ENCODE measurements at regions not wholly inside any gene's neighbourhood (a gene's known extent, or its start where the extent isn't known, plus 50 kb on each side); places are given as distances from the start of the nearest gene placed in this dataset.

DNA sequence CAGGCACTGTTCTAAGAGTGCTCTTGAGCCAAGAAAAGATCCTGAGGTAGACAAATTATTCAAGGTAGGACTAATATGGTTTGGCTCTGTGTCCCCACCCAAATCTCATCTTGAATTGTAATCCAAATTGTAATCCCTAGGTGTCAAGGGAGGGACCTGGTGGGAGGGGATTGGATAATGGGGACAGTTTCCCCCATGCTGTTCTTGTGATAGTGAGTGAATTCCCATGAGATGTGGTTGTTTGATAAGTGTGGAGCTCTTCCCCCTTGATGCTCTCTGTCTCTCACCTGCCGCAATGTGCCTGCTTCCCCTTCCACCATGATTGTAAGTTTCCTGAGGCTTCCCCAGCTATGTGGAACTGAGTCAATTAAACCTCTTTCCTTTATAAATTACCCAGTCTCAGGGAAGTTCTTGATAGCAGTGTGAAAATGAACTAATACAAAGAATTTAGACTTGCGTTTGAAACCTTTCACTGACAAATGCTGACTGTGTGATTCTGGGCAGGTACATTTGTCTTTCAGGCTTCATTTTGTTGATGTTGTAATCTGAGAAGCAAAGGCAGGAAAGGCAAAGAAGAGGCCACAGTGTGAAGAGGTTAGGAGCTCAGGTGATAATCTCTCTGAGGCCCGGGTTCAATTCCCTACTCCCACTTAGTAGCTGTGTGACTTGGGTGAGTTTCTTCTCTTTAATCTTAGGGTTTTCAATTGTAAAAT, 115.8 kb upstream of the PAX6 start:
- H3K4me3 ChIP-seq (ENCODE audit: low read length) = no peak overlapping the region
- no peaks in the 10 kb centered on the region for H3K9me3 Mint-ChIP-seq
- H3K4me1 ChIP-seq (ENCODE audit: insufficient read depth, low read length) = no peaks in the 10 kb centered on the region
- no peaks in the 10 kb centered on the region for H3K9me3 ChIP-seq (ENCODE audit: low read length)
- no peak overlapping the region for H3K27ac Mint-ChIP-seq
- no peak overlapping the region for H3K27ac ChIP-seq (ENCODE audit: low read depth, low read length)
- H3K27me3 ChIP-seq (ENCODE audit: insufficient read depth, low read length, poor library complexity, severe bottlenecking) = no peaks in the 10 kb centered on the region
- POLR2A ChIA-PET = no interaction called here
- H3K4me1 Mint-ChIP-seq = no peaks in the 10 kb centered on the region
- H3K4me3 Mint-ChIP-seq = no peak overlapping the region
- CTCF ChIA-PET = no interaction called here
- no peaks in the 10 kb centered on the region for H3K36me3 Mint-ChIP-seq
- DNase-seq = no peak
- H3K36me3 ChIP-seq (ENCODE audit: insufficient read depth, low read length) = no peaks in the 10 kb centered on the region
- peaks cover 7 to 11% of the 10 kb centered on the region in 2 donors for H3K27me3 Mint-ChIP-seq

DNA sequence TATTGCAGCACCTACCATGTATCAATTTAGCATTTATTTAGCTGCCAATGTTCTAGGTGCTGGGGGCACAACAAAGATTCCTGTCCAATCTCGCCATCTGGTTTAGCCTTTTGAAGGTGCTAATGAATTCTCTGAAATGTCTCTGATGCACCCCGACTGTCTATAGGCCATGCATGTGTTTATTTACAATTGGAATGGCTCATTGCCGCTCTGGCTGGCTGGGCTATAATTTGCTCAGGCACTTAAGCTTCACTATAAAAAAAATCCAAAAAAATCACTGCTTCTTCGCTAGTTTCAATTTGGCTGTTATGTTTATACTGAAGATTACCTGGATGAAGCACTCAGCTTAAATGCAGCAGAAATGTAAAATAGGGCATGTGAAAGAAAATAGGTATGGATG, 115.0 kb upstream of the PAX6 start:
- H3K4me1 ChIP-seq (ENCODE audit: insufficient read depth, low read length) = no peaks in the 10 kb centered on the region
- no peaks in the 10 kb centered on the region for H3K36me3 ChIP-seq (ENCODE audit: insufficient read depth, low read length)
- Mint-ChIP-seq H3K27me3 (peaks cover 11 to 14% of the 10 kb centered on the region in 2 donors), H3K9me3 (no peaks in the 10 kb centered on the region), H3K27ac (no peak overlapping the region), H3K4me1 (no peaks in the 10 kb centered on the region), H3K36me3 (no peaks in the 10 kb centered on the region), H3K4me3 (no peak overlapping the region)
- CTCF ChIA-PET = no interaction called here
- H3K27ac ChIP-seq (ENCODE audit: low read depth, low read length) = no peak overlapping the region
- no peaks in the 10 kb centered on the region for H3K27me3 ChIP-seq (ENCODE audit: insufficient read depth, low read length, poor library complexity, severe bottlenecking)
- POLR2A ChIA-PET = no interaction called here
- DNase-seq = no peak
- no peak overlapping the region for H3K4me3 ChIP-seq (ENCODE audit: low read length)
- H3K9me3 ChIP-seq (ENCODE audit: low read length) = no peaks in the 10 kb centered on the region

DNA sequence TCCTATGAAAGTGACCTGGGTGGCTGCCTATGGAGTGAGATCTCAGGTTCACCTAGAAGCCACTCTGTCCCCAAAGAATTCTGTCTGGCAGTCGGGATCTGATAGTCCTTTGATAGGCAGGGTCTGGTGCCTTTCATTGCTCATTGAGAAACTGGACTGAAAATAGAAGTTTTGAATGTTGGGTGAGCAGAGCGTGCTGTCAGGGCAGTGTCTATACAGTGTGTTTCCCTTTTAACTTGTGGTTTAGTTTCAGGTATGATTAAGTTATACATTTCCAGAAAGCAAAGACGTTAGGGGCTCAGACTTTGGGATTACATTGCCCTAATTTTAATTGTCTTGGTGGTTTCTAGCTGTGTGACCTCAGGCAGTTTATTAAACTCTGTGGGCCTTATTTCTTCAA, 111.3 kb upstream of the PAX6 start:
- Mint-ChIP-seq H3K4me1 (no peaks in the 10 kb centered on the region), H3K36me3 (no peaks in the 10 kb centered on the region), H3K4me3 (no peak overlapping the region), H3K9me3 (peaks cover 0 to 2% (median 0%) of the 10 kb centered on the region in 5 donors), H3K27ac (no peak overlapping the region), H3K27me3 (peaks cover 8 to 30% of the 10 kb centered on the region in 2 donors)
- DNase-seq = no peak
- H3K27me3 ChIP-seq (ENCODE audit: insufficient read depth, low read length, poor library complexity, severe bottlenecking) = no peaks in the 10 kb centered on the region
- no peak overlapping the region for H3K27ac ChIP-seq (ENCODE audit: low read depth, low read length)
- ChIA-PET CTCF (no interaction called here), POLR2A (no interaction called here)
- no peak overlapping the region for H3K4me3 ChIP-seq (ENCODE audit: low read length)
- H3K4me1 ChIP-seq (ENCODE audit: insufficient read depth, low read length) = no peaks in the 10 kb centered on the region
- H3K36me3 ChIP-seq (ENCODE audit: insufficient read depth, low read length) = no peaks in the 10 kb centered on the region
- H3K9me3 ChIP-seq (ENCODE audit: low read length) = no peaks in the 10 kb centered on the region

DNA sequence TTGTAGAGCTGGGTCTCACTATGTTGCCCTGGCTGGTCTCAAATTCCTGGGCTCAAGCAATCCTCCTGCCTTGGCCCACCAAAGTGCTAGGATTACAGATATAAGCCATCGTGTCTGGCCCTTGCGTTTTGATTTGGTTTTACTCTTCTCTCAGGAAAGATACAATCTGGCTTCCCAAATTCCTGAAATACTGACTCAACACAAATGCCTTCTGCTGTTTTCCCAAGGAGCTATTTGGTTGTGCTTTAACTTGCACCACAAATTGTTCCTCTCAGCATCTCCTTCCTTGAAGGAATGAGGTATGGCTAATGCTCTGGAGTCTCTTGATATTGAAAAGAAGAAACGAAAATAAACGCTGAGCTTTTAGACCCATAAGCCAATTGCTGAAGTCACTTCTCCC, 110.0 kb upstream of the PAX6 start:
- CTCF ChIA-PET = no interaction called here
- Mint-ChIP-seq H3K27me3 (peaks cover 6 to 40% of the 10 kb centered on the region in 2 donors), H3K27ac (no peak overlapping the region), H3K36me3 (no peaks in the 10 kb centered on the region), H3K9me3 (peaks cover 0 to 2% (median 0%) of the 10 kb centered on the region in 5 donors), H3K4me1 (no peaks in the 10 kb centered on the region), H3K4me3 (no peak overlapping the region)
- Histone ChIP-seq H3K4me3 (ENCODE audit: low read length) (no peak overlapping the region), H3K9me3 (ENCODE audit: low read length) (no peaks in the 10 kb centered on the region), H3K27me3 (ENCODE audit: insufficient read depth, low read length, poor library complexity, severe bottlenecking) (no peaks in the 10 kb centered on the region), H3K36me3 (ENCODE audit: insufficient read depth, low read length) (no peaks in the 10 kb centered on the region), H3K27ac (ENCODE audit: low read depth, low read length) (no peak overlapping the region), H3K4me1 (ENCODE audit: insufficient read depth, low read length) (no peaks in the 10 kb centered on the region)
- no peak for DNase-seq
- POLR2A ChIA-PET = no interaction called here

DNA sequence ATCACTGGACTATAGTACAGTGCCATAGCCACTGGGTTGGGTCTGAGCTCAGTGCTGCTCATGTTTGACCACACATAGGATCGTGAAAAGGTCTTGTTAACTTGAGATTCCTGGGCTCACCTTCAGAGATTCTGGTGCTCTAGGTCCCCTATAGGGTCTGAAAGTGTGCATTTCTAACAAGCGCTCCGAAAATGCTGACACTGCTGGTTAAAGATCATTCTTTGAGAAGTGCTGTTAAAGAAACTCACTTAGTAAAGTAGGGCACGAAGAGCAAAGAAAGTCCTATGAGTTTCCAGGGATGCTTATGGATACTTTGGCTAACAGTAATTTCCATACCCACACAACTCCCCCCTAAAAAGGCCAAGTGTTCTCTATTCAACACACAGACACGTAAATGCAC, 108.1 kb upstream of the PAX6 start:
- ChIA-PET POLR2A (no interaction called here), CTCF (no interaction called here)
- H3K4me1 ChIP-seq (ENCODE audit: insufficient read depth, low read length) = no peaks in the 10 kb centered on the region
- Mint-ChIP-seq H3K9me3 (peaks cover 0 to 2% (median 0%) of the 10 kb centered on the region in 5 donors), H3K27me3 (peaks cover 14 to 53% of the 10 kb centered on the region in 2 donors), H3K27ac (no peak overlapping the region), H3K4me3 (no peak overlapping the region), H3K4me1 (no peaks in the 10 kb centered on the region), H3K36me3 (no peaks in the 10 kb centered on the region)
- H3K36me3 ChIP-seq (ENCODE audit: insufficient read depth, low read length) = no peaks in the 10 kb centered on the region
- H3K27me3 ChIP-seq (ENCODE audit: insufficient read depth, low read length, poor library complexity, severe bottlenecking) = no peaks in the 10 kb centered on the region
- no peak overlapping the region for H3K27ac ChIP-seq (ENCODE audit: low read depth, low read length)
- H3K9me3 ChIP-seq (ENCODE audit: low read length) = no peaks in the 10 kb centered on the region
- H3K4me3 ChIP-seq (ENCODE audit: low read length) = no peak overlapping the region
- no peak for DNase-seq

DNA sequence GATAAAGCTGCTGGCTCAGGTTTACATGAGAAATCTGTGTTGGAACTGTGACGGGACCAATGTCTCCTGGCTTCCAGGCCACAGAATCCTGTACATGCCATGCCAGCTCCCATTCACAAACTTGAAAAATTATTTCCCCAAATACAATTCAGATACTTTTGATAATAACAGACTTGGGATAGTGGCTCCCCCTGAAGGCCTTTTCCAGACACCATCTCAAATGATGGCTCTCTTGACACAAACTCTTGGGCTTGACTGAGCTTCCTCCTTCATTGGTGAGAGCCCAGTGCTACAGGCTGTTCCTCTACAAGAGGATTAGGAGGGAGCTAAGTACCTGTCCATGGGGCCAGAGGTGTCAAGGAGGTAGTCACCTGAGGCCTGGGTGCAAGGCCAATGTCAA, 104.7 kb upstream of the PAX6 start:
- H3K4me3 ChIP-seq (ENCODE audit: low read length) = no peak overlapping the region
- H3K36me3 Mint-ChIP-seq = no peaks in the 10 kb centered on the region
- H3K27ac ChIP-seq (ENCODE audit: low read depth, low read length) = no peak overlapping the region
- H3K27me3 Mint-ChIP-seq = peaks cover 10 to 40% of the 10 kb centered on the region in 2 donors
- POLR2A ChIA-PET = no interaction called here
- CTCF ChIA-PET = no interaction called here
- H3K4me1 Mint-ChIP-seq = no peaks in the 10 kb centered on the region
- H3K4me1 ChIP-seq (ENCODE audit: insufficient read depth, low read length) = no peaks in the 10 kb centered on the region
- H3K36me3 ChIP-seq (ENCODE audit: insufficient read depth, low read length) = no peaks in the 10 kb centered on the region
- H3K27me3 ChIP-seq (ENCODE audit: insufficient read depth, low read length, poor library complexity, severe bottlenecking) = no peaks in the 10 kb centered on the region
- no peak for DNase-seq
- no peak overlapping the region for H3K27ac Mint-ChIP-seq
- H3K9me3 ChIP-seq (ENCODE audit: low read length) = no peaks in the 10 kb centered on the region
- H3K4me3 Mint-ChIP-seq = no peak overlapping the region
- H3K9me3 Mint-ChIP-seq = peaks cover 0 to 2% (median 0%) of the 10 kb centered on the region in 5 donors

DNA sequence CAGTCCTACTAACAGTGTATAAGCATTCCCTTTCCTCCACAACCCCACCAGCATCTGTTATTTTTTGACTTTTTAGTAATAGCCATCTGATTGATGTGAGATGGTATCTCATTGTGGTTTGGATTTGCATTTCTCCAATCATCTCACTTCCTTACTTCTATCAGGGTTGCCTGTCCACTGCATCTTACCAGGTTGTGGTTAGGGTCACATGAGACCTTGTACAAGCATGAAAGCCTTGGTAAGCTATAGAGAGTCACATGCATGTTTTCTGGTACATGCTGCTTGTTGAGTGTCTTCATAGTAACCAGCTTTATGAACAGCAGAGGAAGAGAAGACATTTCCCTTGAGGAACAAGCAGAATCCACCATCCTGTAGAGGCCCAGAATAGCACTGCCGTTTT, 102.9 kb upstream of the PAX6 start:
- ChIA-PET POLR2A (no interaction called here), CTCF (no interaction called here)
- Histone ChIP-seq H3K4me1 (ENCODE audit: insufficient read depth, low read length) (no peaks in the 10 kb centered on the region), H3K4me3 (ENCODE audit: low read length) (no peak overlapping the region), H3K9me3 (ENCODE audit: low read length) (no peaks in the 10 kb centered on the region), H3K27ac (ENCODE audit: low read depth, low read length) (no peak overlapping the region), H3K36me3 (ENCODE audit: insufficient read depth, low read length) (no peaks in the 10 kb centered on the region), H3K27me3 (ENCODE audit: insufficient read depth, low read length, poor library complexity, severe bottlenecking) (no peaks in the 10 kb centered on the region)
- Mint-ChIP-seq H3K4me3 (no peak overlapping the region), H3K27ac (no peak overlapping the region), H3K36me3 (no peaks in the 10 kb centered on the region), H3K4me1 (no peaks in the 10 kb centered on the region), H3K9me3 (peaks cover 0 to 2% (median 0%) of the 10 kb centered on the region in 5 donors), H3K27me3 (peaks cover 10 to 31% of the 10 kb centered on the region in 2 donors)
- no peak for DNase-seq

DNA sequence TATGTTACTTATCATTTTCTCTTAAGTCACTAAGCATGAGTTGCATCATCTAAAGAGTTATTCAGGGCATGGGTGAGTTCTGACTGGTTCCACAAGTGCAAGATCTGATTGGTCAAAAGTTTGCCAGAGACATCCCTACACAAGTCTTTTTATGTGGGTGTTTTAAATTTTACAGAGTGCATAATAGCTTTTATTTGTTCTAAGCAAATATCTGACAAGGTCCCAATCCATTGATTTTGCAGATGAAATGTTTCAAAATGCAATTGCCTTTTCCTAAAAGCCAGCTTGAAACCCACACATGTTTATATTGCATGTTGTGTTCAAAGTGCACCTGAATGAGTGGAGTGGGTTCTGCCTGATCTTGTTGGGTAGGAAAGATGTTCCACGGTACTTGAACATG, 101.7 kb upstream of the PAX6 start:
- Mint-ChIP-seq H3K4me1 (no peaks in the 10 kb centered on the region), H3K27ac (no peak overlapping the region), H3K27me3 (peaks cover 10 to 26% of the 10 kb centered on the region in 2 donors), H3K36me3 (no peaks in the 10 kb centered on the region), H3K9me3 (peaks cover 0 to 5% (median 0%) of the 10 kb centered on the region in 5 donors), H3K4me3 (no peak overlapping the region)
- ChIA-PET POLR2A (no interaction called here), CTCF (no interaction called here)
- no peak for DNase-seq
- H3K4me3 ChIP-seq (ENCODE audit: low read length) = no peak overlapping the region
- H3K4me1 ChIP-seq (ENCODE audit: insufficient read depth, low read length) = no peaks in the 10 kb centered on the region
- no peak overlapping the region for H3K27ac ChIP-seq (ENCODE audit: low read depth, low read length)
- H3K36me3 ChIP-seq (ENCODE audit: insufficient read depth, low read length) = no peaks in the 10 kb centered on the region
- no peaks in the 10 kb centered on the region for H3K9me3 ChIP-seq (ENCODE audit: low read length)
- no peaks in the 10 kb centered on the region for H3K27me3 ChIP-seq (ENCODE audit: insufficient read depth, low read length, poor library complexity, severe bottlenecking)
